GM18858 (cell line): ENCODE measurements at regions not wholly inside any gene's neighbourhood (a gene's known extent, or its start where the extent isn't known, plus 50 kb on each side); places are given as distances from the start of the nearest gene placed in this dataset.

Experiments
- ATAC-seq: cut with Tn5 transposase; IDR thresholded peaks from one replicate; pipeline ENCODE4 v1.9.1; 2021; ENCODE audit not compliant: unreplicated experiment

GRCh38 chr6:2505624-2506023, 245.1 kb downstream of the MYLK4 start:
- no peak for ATAC-seq

- no peak for ATAC-seq
Observed at GRCh38 chr6:2504495-2505064, 246.1 kb downstream of the MYLK4 start.

DNA sequence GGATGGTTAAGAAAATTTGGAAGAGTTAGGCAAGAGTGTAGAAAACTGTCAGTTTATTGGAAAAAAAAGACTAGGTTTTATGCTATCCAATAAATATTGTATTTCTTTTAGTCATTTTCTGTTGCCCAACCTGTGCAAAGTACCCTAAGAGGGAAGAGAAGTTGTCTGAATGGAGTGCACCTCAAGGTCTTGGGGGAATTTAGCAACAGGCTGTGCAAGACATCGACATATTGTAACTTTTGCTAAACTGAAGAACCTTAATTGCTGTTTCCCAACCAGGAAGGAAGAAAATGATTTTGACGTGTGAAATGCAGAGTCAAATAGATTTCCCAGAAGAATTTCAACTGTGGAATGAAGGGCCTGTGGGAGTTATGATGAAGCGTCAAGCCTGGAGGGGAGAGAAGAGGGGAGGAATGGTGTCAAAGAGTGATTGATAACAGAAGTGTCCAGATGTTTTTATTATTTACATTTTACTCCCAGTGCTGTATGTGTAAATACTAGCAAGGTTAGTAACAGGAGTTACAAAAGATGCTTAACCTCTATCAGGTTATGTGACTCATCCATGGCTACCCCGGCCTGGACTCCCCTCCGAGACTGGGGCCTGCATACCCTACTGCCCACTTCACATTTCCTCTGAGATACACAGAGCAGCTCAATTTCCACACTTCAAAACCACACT, 246.8 kb downstream of the MYLK4 start:
- ATAC-seq, result no peak

- ATAC-seq, result no peak
Observed at GRCh38 chr6:2502998-2503674, 247.6 kb downstream of the MYLK4 start.

DNA sequence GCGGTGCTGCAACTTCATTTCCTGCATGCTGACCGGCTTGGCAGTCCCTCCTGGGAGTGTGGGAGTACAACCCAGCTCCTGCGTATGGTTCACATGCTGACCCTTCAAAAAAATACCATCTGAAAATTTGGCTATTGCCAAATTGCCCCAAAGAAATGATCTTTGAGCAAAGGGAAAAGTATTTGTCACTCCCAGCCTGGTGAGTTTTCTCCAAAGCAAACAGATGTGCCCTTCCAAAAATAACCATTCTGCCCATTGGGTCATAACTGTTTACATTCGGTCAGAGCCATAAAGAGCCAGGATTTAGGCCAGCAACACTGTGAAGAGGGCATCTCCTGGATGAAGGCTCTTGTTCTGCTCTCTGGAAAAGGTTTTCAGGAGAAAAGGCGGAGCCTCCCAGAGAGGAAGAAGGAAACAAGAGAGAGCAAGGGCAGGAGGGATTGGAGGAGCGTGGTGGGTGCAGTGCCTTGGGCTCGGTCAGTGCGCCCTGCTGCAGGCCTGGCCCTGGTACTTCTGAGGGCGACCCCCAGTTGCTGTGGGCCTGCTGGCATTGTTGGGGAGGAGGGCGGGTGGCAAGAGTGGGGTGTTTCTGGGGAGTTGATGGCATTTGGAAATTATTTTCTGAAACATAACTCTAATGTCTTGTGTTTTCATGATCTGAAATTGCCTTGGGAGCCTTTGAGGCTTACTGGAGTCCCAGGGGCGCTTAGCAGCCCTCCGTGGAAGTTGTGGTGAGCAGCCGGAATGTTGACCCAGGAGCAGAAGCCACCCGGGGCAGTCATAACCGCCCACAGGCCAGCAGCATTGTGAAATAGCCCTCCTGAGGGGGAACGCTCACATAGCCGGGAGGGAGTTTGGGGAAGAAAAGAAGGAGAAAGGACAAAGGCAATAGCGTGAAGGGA, 248.4 kb downstream of the MYLK4 start:
- ATAC-seq, result no peak

- no peak for ATAC-seq
Observed at GRCh38 chr6:2497922-2498623, 252.6 kb downstream of the MYLK4 start.

- no peak for ATAC-seq
Observed at GRCh38 chr6:2496291-2496690, 250.9 kb upstream of the GMDS start.

DNA sequence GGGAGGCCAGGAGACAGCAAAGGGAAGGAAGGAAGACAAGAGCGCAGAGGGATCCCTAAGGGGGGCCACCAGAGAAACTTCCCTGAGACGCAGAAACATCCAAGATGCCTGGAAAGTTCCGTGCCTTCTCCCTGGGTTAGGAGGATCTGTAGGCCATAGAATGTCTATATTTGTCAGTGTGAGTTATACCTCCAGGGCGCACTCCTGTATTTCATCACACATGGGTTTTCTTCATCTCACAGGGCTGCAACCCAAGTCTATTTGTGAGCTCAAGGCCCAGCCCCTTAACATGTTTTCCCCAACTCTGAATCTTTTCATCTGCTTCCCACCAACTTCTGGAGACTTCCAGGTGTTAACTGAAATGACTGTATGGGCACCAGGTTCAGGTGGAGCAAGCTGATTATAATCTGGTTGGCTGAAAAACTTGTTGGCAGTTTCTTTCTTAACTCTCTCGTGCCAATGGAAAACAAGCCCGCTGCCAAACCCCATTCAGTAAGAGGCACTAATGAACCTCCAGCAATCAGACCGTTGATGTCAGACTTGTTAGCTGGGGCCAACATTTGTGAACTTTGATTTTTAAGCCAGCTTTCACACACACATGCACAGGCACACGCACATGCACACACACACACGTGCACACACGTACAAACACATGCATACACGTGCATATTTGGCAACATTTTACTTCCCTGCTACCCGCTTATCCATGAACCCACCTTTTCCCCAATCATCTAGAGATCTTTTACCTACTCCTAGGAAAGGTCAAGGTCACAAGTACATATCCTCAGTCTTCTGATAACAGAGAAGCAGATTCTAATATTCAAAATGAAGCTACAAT, 247.5 kb upstream of the GMDS start:
- ATAC-seq, result no peak

- ATAC-seq, result no peak
Observed at GRCh38 chr6:2491137-2491536, 245.7 kb upstream of the GMDS start.

DNA sequence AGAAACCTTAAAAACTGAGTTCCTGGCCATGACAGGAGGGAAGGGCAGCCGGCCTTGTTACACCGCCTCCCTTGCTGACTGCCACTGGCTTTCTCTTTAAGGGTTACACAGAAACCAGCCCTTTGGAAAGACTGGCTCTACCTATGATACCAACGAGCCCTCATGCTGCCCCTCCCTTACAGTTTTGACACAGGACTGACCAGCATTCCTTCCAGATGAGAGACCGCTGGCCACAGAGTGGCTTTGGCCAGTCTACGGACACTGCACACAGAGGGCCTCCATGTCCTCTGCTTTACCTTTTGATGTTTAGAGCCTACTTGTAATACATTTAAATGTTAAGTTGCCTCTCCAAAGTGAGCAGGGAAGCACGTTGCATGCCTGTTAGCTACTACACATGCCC, 243.2 kb upstream of the GMDS start:
- ATAC-seq, result no peak

- ATAC-seq, result no peak
Observed at GRCh38 chr6:2485116-2485515, 239.7 kb upstream of the GMDS start.

- ATAC-seq, result no peak
Observed at GRCh38 chr6:2482773-2483172, 237.4 kb upstream of the GMDS start.

DNA sequence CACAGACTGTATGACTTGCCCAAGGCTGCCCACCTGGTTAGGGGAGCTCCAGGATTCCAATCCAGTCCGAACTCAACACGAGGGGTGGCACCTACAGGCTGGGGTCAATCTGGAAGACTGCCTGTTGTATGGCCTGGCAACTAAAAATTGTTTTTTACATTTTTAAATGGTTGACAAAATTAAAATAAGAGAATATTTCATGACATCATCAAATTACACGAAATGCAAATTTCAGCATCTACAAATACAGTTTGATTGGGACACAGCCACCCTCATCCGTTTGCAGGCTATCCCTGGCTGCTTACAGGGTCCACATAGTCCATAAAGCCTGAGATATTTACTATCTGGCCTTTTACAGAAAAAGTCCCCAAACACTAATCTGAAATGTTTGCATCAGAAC, 235.9 kb upstream of the GMDS start:
- ATAC-seq, result no peak

DNA sequence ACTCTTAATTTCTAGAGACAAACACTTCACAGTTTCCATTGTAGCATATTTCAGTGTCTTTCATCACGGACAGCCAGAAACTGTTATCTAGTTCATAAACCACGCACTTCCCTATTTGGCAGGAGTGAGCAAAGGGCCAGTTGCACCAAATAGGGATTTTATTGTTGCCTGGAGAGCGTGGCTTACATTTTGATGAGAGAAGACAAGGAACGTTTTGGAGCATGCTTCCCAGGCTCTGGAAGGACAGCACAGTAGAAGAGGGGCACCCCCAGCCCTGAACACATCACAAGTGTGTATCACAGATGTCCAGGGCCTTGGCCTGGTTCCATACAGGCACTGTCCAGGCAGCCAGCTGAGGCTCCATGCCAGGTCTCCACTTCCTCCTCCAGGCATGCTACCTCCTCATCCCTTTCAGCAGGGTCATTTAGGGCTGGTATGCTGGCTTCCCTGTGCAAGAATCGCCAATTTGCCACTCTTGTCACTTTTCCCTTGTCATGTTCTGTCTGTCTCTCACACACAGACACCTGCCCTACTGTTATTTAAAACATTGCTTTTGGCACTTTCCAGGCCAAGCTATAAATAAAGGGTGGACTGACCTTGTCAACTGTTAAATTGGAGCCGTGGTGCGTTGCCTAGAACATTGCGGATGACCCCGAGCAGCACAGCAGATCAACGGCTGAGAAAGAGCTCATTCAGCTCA, 235.0 kb upstream of the GMDS start:
- no peak for ATAC-seq

- no peak for ATAC-seq
Observed at GRCh38 chr6:2478200-2478599, 232.8 kb upstream of the GMDS start.

- ATAC-seq, result no peak
Observed at GRCh38 chr6:2477666-2478065, 232.3 kb upstream of the GMDS start.

- no peak for ATAC-seq
Observed at GRCh38 chr6:2477250-2477649, 231.8 kb upstream of the GMDS start.

DNA sequence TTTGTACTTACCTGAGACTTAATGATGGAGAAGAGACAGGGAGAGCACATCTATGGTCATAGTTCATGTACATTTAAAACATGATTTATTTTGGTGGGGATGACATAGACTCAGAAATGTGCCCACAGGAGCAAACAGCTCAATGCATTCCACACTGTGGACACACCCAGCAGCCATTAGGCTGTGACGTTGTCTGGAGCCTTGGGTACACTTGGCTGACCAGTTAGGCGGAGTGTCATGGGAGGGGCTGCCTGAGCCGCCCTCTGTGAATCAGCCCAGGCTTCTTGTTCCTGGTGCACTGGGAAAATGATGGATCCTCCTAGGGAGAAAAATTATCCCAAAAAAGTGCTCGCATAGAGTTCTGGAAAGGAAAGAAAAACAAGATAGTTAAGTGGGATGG, 231.0 kb upstream of the GMDS start:
- ATAC-seq, result no peak

- ATAC-seq, result no peak
Observed at GRCh38 chr6:2471472-2471871, 226.1 kb upstream of the GMDS start.
